GM21447 (cell line): ENCODE measurements at regions not wholly inside any gene's neighbourhood (a gene's known extent, or its start where the extent isn't known, plus 50 kb on each side); places are given as distances from the start of the nearest gene placed in this dataset.

Source experiments
- ATAC-seq: cut with Tn5 transposase; IDR thresholded peaks from one replicate; pipeline ENCODE4 v1.9.1; 2021; ENCODE audit not compliant: unreplicated experiment

GRCh38 chr18:24778810-24779418 is 318.5 kb downstream of the HRH4 start:
- ATAC-seq = no peak

GRCh38 chr18:24782566-24782965 is 322.1 kb downstream of the HRH4 start:
- ATAC-seq = no peak

DNA sequence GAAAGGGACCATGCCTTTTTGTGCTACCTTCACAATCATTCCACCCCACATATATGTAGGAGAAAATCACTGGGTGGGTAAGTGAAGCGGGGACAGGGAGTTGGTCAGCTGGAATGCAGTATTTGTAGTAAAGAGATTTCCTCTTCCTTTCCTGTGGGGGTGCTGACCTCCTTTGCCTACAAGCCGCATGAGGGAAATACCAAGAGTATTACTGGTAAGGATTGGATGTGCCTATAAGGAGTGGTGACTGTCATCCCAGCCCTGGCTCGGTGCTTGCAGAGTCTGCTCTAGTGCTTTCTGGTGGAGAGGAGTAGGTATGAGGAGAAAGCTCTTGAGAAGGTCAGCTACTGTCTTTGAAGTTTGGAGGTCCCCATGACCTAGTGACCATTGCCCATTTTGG is 324.6 kb downstream of the HRH4 start:
- no peak for ATAC-seq

DNA sequence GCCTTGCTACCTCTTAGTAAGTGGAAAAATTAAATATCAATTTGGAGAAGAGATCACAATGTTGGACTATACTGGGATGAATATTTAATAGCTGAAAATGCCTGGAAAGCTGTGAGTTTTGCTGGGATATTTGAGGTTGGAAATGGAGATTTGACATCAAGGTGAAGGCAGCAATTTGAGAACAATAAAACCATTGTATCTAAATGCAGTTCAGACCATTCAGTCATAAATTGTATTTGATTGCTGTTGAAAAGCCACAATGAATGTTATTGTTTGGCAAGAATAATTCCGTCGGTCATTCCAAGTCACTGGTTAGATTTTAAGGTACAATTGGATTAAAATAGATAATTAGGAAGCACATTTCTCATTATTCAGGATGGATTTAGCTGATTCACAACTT is 325.6 kb downstream of the HRH4 start:
- ATAC-seq = no peak

GRCh38 chr18:24790347-24790746 is 329.9 kb downstream of the HRH4 start:
- no peak for ATAC-seq

DNA sequence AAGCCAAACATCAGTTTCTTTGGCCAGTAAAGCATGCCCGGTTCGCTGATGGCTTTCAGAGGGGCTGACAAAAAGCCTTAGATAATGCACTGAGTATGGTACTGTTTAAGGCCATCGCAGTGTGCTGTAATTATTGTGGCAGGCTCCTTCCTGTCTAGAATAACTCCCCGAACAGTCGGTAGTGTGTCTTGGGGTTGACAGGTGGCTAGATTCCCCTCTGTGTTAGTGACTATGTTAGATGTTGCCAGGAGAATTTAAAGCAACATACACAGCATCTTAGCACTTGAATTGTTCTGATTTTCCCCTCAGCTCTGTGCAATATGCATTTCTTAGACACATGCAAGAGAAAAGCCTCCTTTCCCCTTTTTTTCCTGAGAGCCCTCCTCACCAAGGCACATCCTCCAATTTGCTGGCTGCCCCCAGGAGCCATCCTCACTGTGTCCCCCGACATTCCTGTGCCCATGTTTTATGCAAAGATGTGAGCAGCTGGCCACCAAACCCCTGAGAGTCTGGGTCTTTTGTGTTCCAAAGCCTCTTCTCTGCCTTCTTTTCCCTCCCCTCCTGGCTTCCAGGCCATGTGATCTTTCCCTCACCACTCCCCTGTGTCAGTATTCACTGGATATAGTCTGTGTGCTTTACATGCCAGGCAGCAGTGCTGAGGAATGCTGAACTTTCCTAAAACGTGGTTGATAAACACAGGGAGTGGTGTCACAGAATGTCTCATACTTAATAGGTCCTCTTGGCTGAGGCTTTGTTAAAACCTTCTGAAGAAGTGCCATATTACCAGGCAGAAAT is 331.5 kb downstream of the HRH4 start:
- ATAC-seq = no peak

DNA sequence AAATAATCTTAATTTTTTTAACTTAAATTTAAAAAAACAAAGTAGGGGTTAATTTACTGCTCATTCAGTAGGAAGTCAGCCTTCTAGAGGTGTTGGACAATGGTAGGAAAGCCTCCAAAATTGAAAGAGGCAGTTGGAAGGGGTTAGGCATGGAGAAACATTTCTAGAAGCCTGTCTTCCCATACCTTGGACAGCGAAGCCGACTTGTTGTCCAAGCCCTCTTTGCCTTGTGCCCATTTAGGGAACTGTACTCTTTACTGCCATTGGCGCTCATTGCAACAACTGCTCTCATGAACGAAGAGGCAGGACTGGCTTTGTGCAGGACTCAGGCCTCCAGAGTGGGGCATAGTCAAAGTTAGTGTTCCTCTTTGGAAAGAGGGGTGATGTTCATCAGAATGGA is 333.3 kb downstream of the HRH4 start:
- ATAC-seq = no peak

GRCh38 chr18:24795129-24795528 is 334.7 kb downstream of the HRH4 start:
- no peak for ATAC-seq

- no peak for ATAC-seq
These were observed 337.5 kb downstream of the HRH4 start for GRCh38 chr18:24797981-24798380.

DNA sequence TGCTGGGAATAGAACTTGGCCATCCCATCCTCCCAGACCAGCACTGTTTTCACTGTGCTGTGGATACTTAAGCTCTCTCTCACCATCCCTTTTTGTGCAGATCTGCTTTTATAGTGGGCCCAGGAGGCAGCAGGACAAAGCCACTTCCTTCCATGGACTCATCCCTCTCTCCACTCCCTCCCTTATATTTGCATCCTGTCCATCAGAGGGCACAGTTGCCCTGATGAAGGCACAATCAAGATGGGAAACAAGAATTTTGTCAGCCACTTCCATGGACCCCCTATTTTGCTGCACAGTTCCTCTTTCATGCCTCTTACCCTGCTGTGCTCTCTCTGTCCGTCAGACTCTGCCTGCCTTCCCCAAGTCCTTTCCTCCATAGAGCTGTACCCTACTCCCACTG is 338.7 kb downstream of the HRH4 start:
- no peak for ATAC-seq

GRCh38 chr18:24799720-24800119 is 339.3 kb downstream of the HRH4 start:
- no peak for ATAC-seq

- no peak for ATAC-seq
These were observed 340.6 kb downstream of the HRH4 start for GRCh38 chr18:24801001-24801400.

GRCh38 chr18:24802456-24802855 is 342.0 kb downstream of the HRH4 start:
- no peak for ATAC-seq

- no peak for ATAC-seq
These were observed 344.7 kb downstream of the HRH4 start for GRCh38 chr18:24805156-24805555.

- no peak for ATAC-seq
These were observed 348.9 kb downstream of the HRH4 start for GRCh38 chr18:24809173-24809950.

DNA sequence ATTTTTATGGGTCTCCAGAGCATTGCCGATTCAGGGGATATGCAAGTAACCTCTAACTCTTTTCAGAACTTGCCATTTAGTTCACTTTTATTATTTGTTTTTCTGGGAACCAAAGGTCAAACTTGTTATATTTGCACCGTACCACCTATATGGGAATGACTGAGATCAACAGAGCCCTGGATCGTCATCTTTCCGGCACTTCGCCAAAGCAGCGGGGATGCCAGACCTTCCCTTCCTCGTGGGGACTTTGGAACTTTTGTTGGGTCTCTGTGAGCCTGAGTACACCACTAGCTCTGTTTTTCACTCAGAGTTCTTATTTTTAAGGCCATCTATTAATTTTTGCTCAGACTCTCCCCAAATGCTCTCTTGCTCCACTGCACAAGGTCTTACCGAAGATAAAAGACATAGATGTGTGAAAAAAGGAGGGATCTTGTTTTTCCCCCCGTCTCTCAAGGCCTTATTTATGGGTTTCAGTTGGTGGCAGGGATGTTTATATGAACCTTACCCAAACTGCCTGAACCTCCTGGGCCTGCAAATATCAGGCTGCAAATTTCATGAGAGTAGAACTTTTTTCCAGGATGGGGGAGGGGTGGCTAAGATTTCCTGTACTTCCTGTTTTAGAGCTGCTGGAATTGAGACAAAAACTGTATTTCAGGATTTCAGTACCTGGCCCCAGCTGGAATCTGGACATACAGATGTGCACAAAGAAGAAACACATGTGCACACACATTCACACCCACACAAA is 350.3 kb downstream of the HRH4 start:
- ATAC-seq = no peak

GRCh38 chr18:24811950-24812681 is 351.7 kb downstream of the HRH4 start:
- ATAC-seq = no peak

GRCh38 chr18:24814521-24814920 is 354.1 kb downstream of the HRH4 start:
- no peak for ATAC-seq

DNA sequence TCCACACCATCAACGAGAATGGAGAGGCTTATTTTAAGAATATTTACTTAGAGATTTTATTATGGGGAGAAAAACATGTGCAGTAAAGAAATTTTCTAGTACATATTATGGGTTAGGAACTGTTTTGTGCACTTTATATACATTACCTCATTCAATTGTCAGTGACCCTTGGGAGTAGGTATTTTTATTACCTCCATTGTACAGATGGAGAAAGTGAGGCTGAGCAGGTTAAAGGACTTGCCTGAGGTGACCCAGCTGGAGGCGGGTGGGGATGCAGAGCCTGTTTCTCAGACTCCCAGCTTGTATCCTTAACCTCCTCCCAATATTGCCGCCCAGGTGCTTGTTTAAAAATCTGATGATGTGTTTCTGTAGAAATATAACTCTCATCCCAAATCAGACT is 356.7 kb downstream of the HRH4 start:
- ATAC-seq = no peak

DNA sequence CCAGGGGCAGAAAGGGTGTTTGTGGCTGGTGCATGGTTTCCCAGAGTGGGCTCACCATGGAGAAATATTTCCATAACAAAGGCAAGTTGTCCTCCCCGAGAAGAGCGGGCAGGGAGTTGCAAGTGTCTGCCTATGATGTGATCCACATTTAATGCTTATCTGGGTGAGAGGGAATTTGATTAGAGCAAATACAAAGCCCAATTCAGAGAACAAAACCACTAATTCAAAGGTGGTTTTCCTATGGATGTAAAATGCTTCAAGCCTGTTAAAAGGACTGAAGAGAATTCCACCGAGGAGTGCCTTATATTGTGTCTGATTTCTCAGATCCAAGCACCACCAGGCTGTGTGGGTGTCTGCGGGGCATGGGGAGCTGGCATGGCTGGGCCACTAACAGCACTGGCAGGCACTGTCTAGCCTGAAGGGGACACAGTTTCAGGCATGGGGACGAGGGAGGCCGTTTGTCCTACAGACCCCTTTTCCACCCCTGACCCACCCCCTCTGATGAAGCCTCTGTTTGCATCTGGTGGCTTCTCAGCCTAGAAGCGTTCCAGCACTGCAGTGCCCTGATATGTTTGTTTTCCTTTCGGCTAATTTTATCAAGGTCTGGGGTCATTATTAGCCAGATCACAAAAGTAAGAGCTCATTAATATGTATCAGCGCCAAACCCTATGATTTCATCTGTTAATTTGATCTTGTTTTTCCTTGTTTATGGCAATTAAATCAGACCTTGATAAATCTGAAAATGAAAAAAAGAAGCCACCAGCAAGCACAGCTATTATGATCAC is 357.3 kb downstream of the HRH4 start:
- no peak for ATAC-seq
